Heart right ventricle (tissue), 16 donors: ENCODE measurements at regions not wholly inside any gene's neighbourhood (a gene's known extent, or its start where the extent isn't known, plus 50 kb on each side); places are given as distances from the start of the nearest gene placed in this dataset.

Source experiments
- ATAC-seq, 8 donors: fragments of 200-7000 bp; cut with Tn5 transposase; one replicate each; pipeline ENCODE4 v1.9.1; 2020; ENCODE audit warnings: mild to moderate bottlenecking in 8 of 8, moderate library complexity in 8 of 8, moderate number of reproducible peaks in 1 of 8
- DNase-seq, 2 donors: peaks; one replicate each; pipeline ENCODE4 v3.0.0-alpha.2; 2020
- H3K27ac ChIP-seq, 10 donors: fragments of 200-600 bp; sonication (generic) in 2 of 10; one replicate each; pipeline versions ENCODE4 v1.5.0 to v1.8.0; 2020 to 2022; ENCODE audit warnings: mild to moderate bottlenecking in 3 of 10
- H3K27me3 ChIP-seq, 7 donors: fragments of 200-600 bp; one replicate each; pipeline ENCODE4 v1.8.0; 2021 to 2022; ENCODE audit warnings: mild to moderate bottlenecking in 2 of 7
- H3K36me3 ChIP-seq, 9 donors: fragments of 200-600 bp; sonication (generic) in 1 of 9; one replicate each; pipeline versions ENCODE4 v1.5.0 to v1.8.0; 2020 to 2022; ENCODE audit warnings: mild to moderate bottlenecking in 2 of 9
- H3K4me1 ChIP-seq, 9 donors: fragments of 200-600 bp; sonication (generic) in 1 of 9; one replicate each; pipeline versions ENCODE4 v1.5.0 to v1.8.0; 2020 to 2022; ENCODE audit warnings: mild to moderate bottlenecking in 4 of 9
- H3K4me3 ChIP-seq, 10 donors: fragments of 200-600 bp; sonication (generic) in 2 of 10; one replicate each; pipeline versions ENCODE4 v1.5.0 to v1.8.0; 2020 to 2022; ENCODE audit warnings: mild to moderate bottlenecking in 7 of 10, moderate library complexity in 2 of 10
- H3K9me3 ChIP-seq, 11 donors: fragments of 200-600 bp in 10 of 11; sonication (generic) in 2 of 11; one replicate each; pipeline versions ENCODE4 v1.5.0 to v1.8.0; 2013 to 2022; ENCODE audit warnings: mild to moderate bottlenecking in 2 of 11, control low read depth in 1 of 11, moderate library complexity in 1 of 11
- WGBS, 2 donors: extraction: QIAGEN DNeasy Blood & Tissue Kit; methylation state at CpG; one replicate each; pipeline ENCODE4 v1.1.7; 2013; ENCODE audit warnings: inconsistent platforms in 1 of 2; 5-methylcytosine and 5-hydroxymethylcytosine counted together
- intact Hi-C, 10 donors: fragments of 100-400 bp; cut with DNase I; formaldehyde crosslinking; loops; one replicate each; pipeline versions ENCODE4 v1.11.1 to v1.14.2; 2022
- TF ChIP-seq, protein P1 (sequence below), 9 donors: fragments of 200-600 bp; sonication (generic) in 2 of 9; IDR thresholded peaks; one replicate each; pipeline versions ENCODE4 v1.5.0 to v1.8.0; 2021 to 2022; ENCODE audit warnings: antibody characterized with exemption in 9 of 9, mild to moderate bottlenecking in 5 of 9, moderate library complexity in 1 of 9
- donor health status: Arrhythmogenic right ventricular cardiomyopathy.
- donor health status: ischemic (EF 13 %, LVEDD 7.1; RV severe dilation, severe dysfunction).
- donor health status: healthy with polysubstance abuse.
- donor health status: DM: no; HTN: yes; CAD: no.
- donor health status: DM: no; HTN: no; CAD: no.
- donor health status: ischemic (EF 25% LVEDD 6.9; RV normal size, moderate dysfunction).
- donor health status: ischemic (EF 25% LVEDD 5.7; RV mildly dilated, moderate dysfunction).
- donor health status: healthy.
- donor health status: DM: yes; HTN: yes; CAD: no.
- donor health status: Ischemic cardiomyopathy.
- donor health status: ischemic (EF 35%, LVEDD 5.7; RV mildly dilated, moderate dysfunction).
- donor health status: nonischemic (EF 11% LVEDD 7.7; RV severe dilation, severe dysfunction).
- donor health status: DM: yes; HTN: yes; CAD: no.
- donor health status: PGD.
- donor health status: ischemic (EF 29% LVEDD 5.4; RV normal size, mild dysfunction).
- donor health status: nonischemic (EF 23%, LVEDD 6.1; RV moderate dilation, normal function).

DNA sequence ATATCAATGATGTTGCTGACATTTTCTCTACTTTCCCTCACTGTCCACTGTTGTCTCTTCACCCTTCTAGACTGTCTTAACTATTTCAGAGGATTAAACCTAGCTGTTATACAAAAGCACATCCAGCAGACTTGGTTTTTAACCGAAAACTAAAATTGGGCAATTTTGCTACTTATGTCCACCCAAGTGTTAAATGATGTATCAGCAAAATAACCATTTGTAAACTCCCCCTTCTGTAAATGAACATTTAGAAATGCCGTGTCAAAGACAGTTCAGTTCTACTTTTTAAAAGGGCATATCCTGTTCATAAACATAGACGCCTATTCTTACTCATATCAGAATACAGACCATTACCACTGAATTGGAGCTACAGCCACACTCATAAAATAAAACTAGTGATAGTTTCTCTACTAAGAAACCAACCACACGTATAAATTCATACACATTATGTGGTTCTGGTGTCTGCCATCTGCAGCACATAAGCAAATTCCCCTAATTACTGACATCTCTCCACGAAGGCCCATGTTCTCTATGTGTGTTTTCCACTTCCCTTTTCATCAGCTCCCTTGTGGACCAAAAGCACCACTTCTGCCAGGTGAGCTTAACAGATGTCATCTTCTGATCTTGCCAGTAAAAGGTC is 1091.8 kb downstream of the PCDH9 start:
- ATAC-seq, result no peak
- intact Hi-C loops, result no loop called here

DNA sequence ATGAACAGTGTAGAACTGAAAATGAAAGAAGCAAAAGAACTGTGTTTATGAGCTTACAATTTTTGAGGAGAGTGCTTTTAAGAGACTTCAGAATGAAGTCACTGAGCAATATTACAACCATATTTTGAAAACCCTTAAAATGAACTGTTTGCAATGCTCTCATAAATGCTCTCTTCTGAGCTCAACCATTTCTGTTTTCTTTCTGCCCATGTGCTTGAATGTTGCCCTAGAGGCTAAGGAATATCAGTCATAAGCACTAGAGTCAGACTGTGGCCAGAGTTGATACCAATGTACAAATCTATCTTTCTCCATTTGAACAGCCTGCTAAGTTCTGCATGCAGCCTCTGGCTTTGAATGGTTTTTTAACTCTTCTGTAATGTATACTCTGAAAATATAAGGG is 1092.8 kb downstream of the PCDH9 start:
- no peaks in the 10 kb centered on the region for H3K27me3 ChIP-seq
- TF ChIP-seq, protein P1, sequence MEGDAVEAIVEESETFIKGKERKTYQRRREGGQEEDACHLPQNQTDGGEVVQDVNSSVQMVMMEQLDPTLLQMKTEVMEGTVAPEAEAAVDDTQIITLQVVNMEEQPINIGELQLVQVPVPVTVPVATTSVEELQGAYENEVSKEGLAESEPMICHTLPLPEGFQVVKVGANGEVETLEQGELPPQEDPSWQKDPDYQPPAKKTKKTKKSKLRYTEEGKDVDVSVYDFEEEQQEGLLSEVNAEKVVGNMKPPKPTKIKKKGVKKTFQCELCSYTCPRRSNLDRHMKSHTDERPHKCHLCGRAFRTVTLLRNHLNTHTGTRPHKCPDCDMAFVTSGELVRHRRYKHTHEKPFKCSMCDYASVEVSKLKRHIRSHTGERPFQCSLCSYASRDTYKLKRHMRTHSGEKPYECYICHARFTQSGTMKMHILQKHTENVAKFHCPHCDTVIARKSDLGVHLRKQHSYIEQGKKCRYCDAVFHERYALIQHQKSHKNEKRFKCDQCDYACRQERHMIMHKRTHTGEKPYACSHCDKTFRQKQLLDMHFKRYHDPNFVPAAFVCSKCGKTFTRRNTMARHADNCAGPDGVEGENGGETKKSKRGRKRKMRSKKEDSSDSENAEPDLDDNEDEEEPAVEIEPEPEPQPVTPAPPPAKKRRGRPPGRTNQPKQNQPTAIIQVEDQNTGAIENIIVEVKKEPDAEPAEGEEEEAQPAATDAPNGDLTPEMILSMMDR (IDR thresholded peaks at IDR 0.05), result no peak
- H3K36me3 ChIP-seq, result no peaks in the 10 kb centered on the region
- ATAC-seq, result no peak
- peaks cover 0 to 8% (median 0%) of the 10 kb centered on the region in 11 donors for H3K9me3 ChIP-seq
- no peak overlapping the region for H3K4me3 ChIP-seq
- H3K27ac ChIP-seq, result no peak overlapping the region
- H3K4me1 ChIP-seq, result no peaks in the 10 kb centered on the region
- intact Hi-C loops, result no loop called here
- no peak for DNase-seq

More for the DNA sequence above, 1091.8 kb downstream of the PCDH9 start:
- peaks cover 0 to 8% (median 0%) of the 10 kb centered on the region in 11 donors for H3K9me3 ChIP-seq
- TF ChIP-seq, protein P1 (IDR thresholded peaks at IDR 0.05), result no peak
- DNase-seq, result no peak
- no peaks in the 10 kb centered on the region for H3K4me1 ChIP-seq
- no peak overlapping the region for H3K27ac ChIP-seq
- H3K27me3 ChIP-seq, result no peaks in the 10 kb centered on the region
- whole genome bisulfite sequencing, 2 donors, result 80 to 85% methylated on average over 5 of the region's 5 CpGs
- H3K36me3 ChIP-seq, result no peaks in the 10 kb centered on the region
- no peak overlapping the region for H3K4me3 ChIP-seq

DNA sequence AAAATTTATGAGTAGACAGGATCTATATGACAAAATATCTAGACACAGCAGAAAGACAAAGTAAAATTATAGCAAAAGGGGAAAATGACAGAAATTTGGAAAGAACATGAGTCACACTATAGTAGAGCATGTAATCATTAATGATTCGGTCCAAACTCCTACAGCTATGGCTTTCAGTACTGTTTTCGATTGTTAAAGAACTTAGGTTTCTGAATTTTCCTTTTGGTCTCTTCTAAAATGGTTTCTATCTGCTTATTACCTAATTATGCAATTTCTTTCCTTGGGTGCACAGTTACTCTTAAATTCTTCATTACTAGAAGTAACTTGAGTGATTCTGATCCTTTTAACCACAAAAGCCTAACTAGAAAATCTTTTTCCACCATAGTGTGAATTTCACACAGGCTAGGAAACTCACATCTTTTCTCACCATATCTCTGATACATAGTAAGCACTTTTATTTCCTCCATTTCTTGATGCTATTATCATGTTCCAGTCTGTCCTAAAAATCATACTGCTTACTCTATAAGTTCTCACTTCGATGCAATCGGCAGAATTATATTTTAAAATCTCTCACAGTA is 1101.4 kb downstream of the PCDH9 start:
- Histone ChIP-seq H3K36me3 (no peaks in the 10 kb centered on the region), H3K27ac (no peak overlapping the region), H3K4me1 (no peaks in the 10 kb centered on the region), H3K9me3 (no peaks in the 10 kb centered on the region), H3K27me3 (no peaks in the 10 kb centered on the region), H3K4me3 (no peak overlapping the region)
- WGBS, 2 donors, result 90 to 93% methylated on average over 4 of the region's 4 CpGs
- intact Hi-C loops, result no loop called here
- ATAC-seq, result no peak
- TF ChIP-seq, protein P1 (IDR thresholded peaks at IDR 0.05), result no peak
- DNase-seq, result no peak

DNA sequence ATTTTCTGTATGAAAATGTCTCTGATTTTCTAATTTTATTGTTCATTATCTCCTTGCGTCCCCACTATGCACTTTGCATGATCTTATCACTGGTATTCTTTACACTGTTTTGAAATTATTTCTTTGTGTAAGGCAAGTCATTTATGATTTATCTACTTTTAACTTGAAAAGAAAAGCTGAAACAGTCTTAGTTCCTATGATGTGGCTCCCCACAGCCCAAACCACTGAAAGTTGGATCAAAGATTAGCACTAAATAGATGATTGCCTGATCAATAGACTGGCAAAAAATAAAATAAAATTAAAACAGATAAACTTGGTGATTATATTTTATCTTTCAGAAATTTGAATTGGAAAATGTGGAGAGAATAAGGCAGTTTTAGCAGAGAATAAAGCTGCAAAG is 1101.9 kb downstream of the PCDH9 start:
- no peaks in the 10 kb centered on the region for H3K9me3 ChIP-seq
- no peaks in the 10 kb centered on the region for H3K4me1 ChIP-seq
- no peak overlapping the region for H3K4me3 ChIP-seq
- TF ChIP-seq, protein P1 (IDR thresholded peaks at IDR 0.05), result no peak
- ATAC-seq (no peak), DNase-seq (no peak)
- intact Hi-C loops, result no loop called here
- 94 to 95% methylated on average over 1 of the region's 1 CpG for WGBS, 2 donors
- H3K27ac ChIP-seq, result no peak overlapping the region
- H3K27me3 ChIP-seq, result no peaks in the 10 kb centered on the region
- no peaks in the 10 kb centered on the region for H3K36me3 ChIP-seq
